ENCODE measurements at regions not wholly inside any gene's neighbourhood (a gene's known extent, or its start where the extent isn't known, plus 50 kb on each side); places are given as distances from the start of the nearest gene placed in this dataset.
"Not testable (repeated sequence)": the region's sequence is repeated elsewhere in the genome, so short reads cannot be mapped to it uniquely, and the experiment has no call there.

DNA sequence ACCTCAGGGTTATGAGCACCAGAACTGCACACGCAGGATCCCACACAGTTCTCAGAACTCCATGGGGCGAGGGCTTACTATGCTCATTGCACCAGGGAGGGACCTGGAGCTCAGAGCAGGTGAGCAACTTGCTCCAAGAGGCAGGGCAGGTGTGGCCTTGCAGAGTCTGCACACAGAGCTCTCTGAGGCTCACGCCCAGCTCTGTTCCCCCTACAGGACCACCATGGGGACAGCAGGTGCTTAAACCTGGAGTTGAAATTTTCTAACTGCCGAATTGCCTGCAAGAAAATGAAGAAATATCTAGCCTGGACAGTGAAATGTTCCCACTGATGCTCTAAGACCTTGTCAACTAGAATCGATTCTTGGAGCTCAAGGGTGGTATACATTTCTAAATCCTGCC, 49.9 kb upstream of the MSMB start:
- not testable (repeated sequence) for DNase-seq

DNA sequence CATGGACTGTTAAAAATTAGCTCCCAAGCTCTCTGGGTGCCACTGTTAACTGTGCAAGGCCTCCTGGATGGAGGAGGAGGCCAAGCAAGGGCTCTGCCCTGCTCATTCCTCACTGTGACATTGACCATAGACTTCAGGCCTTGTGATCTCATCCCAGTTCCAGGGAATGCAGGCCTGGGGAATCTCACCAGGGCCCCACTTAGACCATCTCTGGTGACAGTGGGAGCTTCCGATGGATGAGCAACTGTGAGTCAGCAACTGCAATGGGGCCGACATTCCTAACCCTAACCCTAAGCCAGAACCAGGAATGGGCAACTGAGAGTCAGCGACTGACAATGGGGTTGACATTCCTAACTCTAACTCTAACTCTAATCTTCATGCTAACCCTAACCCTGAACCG, 50.4 kb upstream of the MSMB start:
- no peak for DNase-seq

DNA sequence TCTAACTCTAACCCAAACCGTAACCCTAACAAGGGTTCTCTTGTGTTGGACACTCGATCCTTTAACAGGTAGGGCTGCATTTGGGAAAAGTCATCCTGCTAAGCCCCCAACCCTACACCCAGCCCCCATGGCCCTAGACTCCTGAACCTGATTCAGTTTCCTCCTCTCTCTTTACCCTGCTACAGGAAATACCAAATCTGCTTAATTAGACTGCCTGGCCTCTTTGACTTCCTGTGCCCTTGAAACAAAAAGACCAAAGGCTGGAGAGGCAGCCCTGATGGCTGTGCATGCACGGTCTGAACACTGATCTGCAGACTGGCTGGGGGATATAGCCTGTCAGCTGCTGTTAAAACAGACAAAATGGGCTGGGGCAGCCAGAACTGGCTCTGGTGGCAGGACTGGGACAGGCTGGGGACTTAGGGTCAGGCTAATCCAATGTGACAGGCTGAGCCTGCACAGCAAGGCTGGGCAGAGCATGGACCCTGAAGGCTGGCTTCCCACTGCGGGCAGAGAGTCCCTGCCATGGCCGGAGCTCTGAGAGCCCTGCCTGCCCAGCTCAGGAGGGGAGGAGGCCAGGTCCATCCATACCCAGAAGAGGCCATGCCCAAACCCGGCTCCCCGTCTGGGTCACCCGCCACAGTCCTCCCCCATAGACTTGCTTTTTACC, 51.0 kb upstream of the MSMB start:
- no peak for DNase-seq

DNA sequence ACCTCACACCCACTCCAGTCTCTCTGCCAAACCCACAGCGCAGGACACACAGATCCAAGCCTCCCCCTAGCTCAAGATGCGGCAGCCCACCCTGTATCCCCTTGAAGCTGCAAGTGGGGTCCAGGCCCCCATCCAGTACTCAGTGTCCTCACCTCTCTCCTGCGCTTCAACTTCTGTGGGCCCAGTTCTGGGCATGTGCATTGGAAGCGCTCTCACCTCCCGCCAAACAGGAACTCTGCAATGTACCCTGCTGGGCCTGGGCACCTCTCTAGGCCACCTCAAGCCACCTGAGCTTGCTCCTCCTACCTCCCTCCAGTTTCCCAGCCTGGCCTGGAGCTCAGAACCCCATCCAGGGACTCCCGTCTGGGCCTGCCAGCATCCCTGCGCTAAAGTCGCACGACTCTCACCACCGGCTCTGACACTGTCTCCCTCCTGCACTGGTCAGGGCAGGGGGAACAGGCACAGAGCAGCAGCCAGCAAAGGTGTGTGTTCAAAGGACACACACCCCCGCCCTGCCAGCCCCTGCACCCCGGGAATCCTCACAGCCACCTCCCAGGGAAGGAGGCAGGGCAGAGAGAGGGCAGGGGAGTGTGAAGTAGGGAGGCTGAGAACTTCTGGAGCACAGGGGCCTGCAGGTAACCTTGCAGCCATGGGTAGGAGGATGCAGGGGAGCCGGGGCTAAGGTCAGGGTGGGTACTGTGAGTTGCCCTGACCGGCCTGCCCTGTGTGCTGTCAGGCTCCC, 51.7 kb upstream of the MSMB start:
- DNase-seq = no peak

DNA sequence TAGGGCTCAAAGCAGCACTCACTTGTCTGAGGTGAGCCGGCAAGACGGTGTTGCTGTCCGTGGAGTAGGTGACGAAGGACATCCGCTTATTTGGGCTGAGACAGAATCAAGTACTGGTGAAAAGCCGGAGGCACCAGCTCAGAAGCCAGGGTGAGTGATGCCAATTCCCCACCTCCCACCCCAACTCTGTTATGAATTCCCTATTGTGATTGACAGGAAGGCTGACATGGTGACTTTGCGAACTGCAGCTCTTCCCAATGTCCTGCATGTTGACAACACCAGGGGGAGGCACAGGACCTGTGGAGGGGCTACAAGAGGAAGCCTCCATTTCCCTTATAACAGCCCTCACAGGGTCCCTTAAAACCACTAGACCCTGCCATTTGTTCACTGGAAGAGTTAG, 52.3 kb upstream of the MSMB start:
- DNase-seq = no peak

DNA sequence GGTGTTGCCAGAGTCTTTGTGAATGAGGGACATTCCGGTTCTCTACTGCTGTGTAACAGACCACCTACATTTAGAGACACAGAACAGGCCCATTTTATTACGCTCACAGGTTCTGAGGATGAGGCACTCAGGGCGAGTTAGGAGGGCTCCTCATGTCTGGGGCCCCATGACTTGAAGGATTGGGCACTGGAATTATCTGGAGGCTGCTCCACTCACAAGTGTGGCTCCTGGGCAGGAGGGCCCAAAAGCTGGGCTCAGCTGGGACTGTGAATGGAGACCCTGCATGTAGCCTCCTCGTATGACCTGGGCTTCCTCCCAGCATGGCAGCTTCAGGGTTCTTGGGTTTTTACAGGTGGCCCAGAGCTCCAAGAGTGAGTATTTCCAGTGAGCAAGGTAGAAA, 52.9 kb upstream of the MSMB start:
- DNase-seq = not testable (repeated sequence)

DNA sequence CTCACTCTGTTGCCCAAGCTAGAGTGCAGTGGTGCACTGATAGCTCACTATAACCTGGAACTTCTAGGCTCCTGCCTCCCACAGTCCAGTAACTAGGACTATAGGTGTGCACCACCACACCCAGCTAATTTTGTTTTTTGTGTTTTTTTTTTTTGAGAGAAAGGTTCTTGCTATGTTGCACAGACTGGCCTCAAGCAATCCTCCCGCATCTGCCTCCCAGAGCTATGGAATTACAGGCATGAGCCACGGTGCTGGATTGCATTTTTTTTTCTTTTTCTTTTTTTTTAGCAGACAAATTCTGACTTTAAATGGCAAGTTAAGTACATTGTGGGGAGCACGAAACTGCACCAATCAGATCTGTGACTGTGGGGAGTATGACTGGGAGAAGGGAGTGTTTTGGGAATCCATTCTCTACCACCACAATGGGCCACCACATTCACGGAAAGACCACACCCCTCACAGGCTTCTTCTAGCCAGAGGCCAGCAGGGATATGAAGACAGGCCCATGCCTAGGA, 58.1 kb upstream of the MSMB start:
- DNase-seq = no peak

DNA sequence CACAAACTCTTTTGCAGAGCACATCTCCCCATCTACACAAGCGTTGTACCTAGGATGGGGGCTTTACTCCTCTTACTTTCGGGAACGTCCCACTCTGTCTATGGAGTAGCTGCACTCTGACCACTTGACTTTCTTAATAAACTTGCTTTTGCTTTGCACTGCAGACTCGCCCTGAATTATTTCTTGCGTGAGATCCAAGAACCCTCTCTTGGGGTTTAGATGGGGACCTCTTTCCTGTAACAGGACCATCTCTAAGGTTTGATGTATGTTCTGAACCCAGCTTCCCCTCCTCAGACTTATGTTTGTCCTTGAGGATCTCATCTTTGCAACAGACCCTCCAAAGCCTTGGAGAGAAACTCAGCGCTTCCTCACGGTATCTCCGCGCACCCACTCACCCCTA, 59.3 kb upstream of the MSMB start:
- not testable (repeated sequence) for DNase-seq

DNA sequence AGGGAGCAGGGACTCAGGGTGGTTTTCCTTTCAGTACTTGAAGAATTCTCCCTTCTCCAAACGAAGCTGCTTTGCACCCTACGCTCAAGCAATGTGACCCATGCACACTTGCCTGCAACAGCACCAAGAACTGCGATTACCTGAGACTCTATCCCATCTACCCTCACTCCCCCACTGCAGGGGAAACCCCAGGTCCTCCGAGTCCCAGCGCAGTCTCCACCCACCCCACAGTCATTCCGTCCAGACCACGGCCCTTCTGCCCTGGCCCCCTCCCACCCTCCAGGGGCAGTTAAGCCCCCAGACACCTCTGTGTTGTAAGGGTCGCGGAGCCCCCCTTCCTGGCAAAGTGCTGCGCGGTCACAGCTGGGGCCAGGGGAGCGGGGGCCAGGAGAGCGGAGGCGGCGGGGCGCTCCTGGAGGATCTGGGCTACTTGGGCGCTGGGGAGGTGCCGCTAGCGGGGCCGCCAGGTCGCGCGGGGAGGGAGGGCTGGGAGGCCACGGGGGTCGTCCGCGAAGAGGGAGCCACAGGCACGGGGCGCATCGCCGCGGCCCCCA, 59.9 kb upstream of the MSMB start:
- DNase-seq = peak; percentile 55

DNA sequence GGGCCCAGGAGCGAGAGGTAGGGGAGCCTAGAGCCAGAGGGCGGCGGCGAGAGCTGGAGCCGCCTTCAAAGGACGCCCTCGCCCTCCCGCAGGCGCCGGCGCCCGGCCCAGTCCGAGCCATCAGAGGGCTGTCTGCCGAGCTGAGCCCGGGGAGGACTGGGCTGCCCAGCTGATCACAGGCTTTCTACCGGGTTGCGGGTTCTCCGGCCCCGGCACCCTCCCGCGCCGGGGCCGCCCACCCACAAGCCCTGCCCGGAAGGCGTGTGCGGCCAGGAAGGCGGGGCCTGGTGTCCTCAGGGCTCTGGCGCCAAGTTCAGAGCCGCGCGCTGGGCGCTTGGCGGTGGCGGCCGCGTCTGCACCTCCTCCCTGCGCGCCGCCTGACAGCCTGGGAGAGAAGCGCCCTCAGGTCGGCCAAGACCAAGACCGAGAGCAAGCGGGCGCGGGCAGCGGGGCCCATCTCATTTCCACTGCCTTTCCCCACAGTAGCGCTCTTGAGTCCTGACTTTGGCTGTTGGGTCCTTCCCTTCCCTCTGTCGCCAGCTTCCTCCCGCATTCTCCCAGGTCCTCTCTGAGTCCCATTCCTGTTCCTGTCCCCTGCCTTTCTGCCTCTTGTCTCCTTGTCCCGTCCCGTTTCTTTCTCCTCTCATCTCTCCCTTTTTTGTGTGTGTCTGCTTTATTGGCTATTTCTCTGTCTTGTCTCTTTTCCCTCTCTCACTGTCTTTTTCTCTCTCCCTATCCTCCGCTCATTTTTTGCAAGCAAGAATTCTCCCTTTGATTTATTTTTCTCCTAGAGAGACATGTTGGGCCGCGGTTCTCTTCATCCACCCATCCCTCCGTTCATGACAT, 60.6 kb upstream of the MSMB start:
- peak; percentile 83 for DNase-seq

DNA sequence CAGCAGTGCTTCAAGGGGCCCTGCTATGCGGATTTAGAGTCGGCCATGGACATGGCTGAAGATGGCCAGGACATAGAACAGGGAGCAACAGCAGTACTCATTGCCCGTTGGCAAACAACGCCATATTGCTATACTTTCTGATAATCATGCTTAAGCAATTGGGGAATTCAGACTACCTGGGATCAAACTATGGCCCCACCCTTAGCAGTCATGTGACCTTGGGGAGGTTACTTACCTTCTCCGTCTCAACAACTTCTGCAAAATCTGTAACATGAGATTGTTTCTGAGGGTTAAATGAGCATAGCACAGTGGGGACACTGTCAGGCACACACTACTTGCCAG, 62.1 kb upstream of the MSMB start:
- not testable (repeated sequence) for DNase-seq

DNA sequence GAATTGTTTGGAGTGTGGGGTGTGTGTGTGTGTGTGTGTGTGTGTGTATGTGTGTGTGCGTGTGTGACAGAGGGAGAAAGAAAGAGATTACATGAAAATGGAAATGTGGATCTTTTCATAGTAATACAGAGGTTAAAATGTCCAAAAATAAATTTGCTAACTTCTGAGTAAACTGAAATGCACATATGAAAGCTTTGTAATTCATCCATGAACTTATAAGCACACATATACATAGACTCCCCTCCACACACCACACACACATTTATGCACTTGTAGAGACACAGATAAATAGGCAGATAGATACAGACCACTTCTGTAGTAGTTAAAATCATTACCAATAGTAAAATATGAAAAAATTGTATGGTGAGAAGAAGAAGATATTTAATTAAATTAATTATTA, 108.2 kb upstream of the MSMB start:
- DNase-seq = not testable (repeated sequence)

DNA sequence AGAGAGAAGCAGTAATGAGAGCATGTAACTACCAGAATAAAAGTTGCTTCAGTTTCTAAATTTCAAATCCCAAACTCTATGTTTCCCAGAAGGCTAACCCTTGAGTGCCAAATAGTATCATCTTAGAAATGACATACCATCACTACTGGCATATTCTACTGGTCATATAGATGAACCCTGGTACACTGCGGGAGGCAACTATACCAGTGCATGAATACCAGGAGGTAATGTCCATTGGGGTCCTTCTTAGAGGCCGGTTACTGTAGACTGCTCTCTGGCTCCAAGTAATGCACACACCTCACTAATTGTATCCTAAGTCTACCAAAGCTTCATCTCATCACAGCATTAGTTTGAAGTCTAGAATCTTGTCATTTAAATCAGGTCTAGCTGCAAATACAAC, 108.6 kb upstream of the MSMB start:
- not testable (repeated sequence) for DNase-seq

DNA sequence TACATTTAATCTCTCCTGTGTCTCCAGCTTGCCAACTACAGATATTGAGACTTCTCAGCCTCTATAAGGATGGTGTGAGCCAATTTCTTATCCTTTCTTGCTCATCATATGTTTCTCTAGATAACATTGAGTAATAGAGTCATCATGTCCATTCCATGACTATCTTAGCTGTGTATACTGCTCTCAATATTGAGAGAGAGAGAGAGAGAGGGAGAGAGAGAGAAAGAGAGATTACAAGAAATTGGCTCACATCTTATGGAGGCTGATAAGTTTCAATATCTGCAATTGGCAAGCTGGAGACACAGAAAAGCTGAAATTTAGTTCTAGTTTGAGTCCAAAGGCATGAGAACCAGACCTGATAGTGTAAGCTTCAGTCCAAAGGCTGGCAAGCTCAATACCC, 110.8 kb upstream of the MSMB start:
- not testable (repeated sequence) for DNase-seq

DNA sequence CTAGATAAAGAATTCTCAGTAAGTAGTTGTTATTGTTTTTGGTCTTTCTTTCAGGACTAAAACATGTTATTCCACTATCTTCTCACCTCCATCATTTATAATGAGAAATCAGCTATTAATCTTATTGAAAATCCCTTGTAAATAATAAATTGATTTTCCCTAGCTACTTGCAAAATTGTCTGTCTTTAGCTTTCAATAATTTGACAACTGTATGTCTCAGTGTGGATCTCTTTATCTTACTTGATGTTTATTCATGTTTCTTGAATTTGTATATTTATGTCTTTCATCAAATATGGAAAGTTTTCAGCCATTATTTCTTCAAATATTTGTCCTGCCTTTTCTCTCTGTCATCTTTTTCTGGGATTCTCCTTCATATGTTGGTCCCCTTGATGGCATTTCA, 117.1 kb upstream of the ANTXRL start:
- DNase-seq = no peak

DNA sequence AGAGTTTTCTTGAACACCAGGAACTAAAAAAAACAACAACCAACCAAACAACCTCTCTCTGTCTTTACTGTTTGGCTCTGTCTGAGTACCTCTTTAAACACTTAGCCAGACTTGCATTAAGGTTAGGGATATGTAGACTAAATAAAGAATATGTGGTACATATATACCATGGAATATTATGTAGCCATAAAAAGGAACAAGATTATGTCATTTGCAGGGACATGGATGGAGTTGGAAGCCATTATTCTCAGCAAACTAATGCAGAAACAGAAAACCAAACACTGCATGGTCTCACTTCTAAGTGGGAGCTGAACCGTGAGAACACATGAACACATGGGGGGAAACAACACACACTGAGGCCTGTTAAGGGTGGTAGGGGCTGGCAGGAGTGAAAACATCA, 116.0 kb upstream of the ANTXRL start:
- no peak for DNase-seq

DNA sequence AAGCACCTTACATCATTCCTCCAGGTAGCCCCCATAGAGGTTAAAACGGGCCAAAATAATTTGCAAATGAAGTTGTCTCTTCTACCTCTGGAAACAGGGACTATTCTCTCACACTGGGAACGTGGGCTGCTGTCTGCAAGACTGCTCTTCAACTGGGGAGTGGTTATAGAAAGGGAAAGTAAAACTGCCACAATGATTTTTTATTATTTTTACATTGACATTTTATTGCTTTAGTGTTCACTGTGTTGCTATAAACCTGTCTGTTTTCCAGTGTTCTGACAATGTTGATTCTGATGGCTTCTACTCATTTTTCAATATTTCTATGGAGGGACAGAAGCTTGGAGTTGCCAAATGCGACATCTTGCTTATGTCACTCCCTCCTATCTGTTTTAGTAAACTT, 115.1 kb upstream of the ANTXRL start:
- DNase-seq = no peak

DNA sequence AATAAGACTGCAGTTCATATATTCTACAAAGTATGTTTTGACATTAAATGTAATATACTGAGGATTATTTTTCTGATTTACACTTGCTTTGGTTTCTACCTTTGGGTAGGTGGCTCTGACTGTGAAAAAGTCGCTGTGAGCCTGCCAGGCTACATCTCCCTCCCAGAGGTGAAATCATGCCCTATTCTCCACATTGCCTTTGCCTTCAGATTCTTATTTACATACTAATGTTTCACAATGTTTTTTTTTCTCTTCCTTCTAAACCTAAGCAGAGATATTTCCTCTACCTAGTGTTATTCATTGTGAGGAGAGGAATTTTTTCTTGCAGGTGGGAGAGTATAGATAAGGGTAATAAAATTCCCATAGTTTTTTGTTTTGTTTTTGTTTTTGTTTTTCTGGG, 111.5 kb upstream of the ANTXRL start:
- peak; percentile 2 for DNase-seq

DNA sequence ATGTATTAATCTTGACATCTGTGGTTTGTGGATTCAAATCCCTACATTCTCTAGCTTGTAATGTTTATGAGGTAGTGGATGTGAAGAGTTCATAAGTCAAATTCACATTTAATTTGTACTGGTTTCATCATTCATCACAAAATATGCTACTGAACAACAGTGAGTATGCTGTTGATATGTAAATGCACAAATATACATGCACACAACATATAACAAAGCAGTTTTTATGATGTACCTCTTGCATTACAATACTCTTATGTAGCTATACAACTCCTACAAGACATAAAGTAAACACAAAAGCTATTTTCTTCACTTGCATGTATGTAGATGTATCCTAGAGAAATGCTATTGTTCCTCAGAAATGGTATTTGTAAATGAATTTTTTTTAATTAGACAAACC, 111.0 kb upstream of the ANTXRL start:
- no peak for DNase-seq

DNA sequence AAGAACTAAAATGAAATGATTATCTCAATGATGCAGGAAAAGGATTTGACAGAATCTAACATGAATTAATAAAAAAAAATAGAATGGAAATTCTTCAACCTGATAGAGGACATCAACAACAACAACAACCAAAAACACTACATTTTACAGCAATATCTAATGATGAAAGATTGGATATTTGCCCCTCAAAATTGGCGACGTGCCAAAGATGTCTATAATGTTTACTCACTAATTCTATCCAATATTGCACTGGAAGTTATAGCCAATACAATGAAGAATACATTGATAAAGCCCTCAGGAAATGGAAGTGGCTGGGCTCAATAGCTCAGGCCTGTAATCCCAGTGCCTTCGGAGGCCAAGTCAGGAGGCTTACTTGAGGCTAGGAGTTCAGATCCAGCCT, 99.4 kb upstream of the ANTXRL start:
- not testable (repeated sequence) for DNase-seq

DNA sequence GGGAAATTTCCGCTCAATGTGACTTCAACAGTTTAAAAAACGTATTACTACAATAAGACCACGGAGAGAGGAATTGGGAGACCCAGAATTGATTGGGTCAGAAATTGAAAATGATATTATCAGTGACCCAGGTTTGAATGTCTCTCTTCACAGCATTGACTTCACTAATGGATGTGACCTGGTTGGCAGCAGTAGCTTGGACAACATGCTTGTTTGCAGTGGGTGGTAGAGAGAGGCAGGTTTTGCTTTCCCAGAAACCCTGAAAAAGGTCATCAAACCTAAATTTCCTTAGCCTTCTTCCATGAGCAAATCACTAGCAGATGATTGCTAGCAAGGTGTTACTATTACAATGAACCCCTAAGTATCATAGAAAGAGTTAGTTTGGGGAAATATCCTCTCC, 89.7 kb upstream of the ANTXRL start:
- no peak for DNase-seq

DNA sequence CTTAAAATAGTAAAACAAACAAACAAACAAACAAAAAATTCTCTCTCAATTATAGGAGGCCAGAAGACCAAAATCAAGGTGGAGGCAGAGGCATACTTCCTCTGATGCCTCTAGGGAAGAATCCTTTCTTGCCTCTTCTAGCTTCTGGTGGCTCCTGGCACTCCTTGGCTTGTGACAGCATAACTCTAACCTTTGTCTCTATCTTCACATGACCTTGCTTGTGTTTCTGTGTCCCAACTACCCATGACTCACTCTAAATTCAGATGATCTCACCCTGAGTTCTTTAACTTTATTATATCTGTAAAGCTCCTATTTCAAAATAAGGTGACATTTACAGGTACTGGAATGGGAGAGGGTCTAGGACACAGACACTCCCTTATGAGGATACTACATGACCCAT, 88.3 kb upstream of the ANTXRL start:
- peak; percentile 11 for DNase-seq

DNA sequence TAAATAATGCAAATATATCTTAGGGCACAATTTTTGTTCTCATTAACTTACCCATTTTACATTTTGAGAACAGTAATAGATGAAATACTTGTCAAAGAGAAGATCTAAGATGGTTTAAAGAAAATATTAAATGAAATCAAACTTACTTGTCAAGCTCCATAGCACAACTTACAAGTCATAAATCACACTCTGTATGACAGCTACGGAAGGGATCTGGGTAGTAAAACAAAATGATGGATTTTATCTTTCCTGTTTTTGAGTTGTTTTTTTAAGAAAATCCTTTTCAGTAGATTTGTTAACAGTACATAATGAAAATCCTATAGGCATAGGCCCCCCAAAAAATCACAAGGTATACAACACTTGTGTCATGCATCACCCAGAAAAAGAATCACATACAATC, 84.4 kb upstream of the ANTXRL start:
- not testable (repeated sequence) for DNase-seq

Measured in DMS53 (cell line).